ENCODE measurements at regions not wholly inside any gene's neighbourhood (a gene's known extent, or its start where the extent isn't known, plus 50 kb on each side); places are given as distances from the start of the nearest gene placed in this dataset.

DNA sequence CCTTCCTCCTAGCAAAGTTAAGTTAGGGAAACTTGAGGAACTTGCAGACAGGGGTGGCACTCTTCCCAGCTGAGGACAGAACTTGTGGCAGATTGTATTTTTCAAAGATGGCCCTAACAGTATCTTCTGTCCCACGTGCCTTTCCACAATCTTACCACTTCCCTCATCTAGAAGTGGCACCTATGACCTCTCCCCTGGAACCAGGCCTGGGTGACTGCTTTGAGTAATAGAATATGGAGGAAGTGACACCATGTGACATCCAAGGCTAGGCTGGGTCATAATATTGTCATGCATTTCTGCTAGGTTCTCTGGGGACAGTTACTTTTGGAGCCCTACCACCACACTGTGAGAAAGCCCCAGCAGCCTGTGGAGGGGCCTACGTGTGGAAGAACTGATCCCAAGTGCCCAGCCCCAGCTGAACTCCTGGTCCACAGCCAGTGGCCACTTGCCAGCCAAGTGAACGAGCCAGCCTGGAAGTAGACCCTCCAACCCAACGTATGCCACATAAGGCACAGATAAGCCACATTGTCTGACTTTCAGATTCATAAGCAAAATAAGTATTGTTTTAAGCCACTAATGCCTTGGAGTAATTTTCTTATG, 193.7 kb downstream of the PTPN20 start:
- H3K36me3 ChIP-seq (replicated peaks; ENCODE audit: insufficient read depth, low read depth): no peaks in the 10 kb centered on the region
- no peaks in the 10 kb centered on the region for H3K27me3 ChIP-seq
- H3K79me2 ChIP-seq: no peaks in the 10 kb centered on the region
- no peaks in the 10 kb centered on the region for H3K9me2 ChIP-seq (replicated peaks; ENCODE audit: insufficient read depth)
- no peaks in the 10 kb centered on the region for H3K4me1 ChIP-seq (ENCODE audit: insufficient read depth)
- TF ChIP-seq, protein P1, sequence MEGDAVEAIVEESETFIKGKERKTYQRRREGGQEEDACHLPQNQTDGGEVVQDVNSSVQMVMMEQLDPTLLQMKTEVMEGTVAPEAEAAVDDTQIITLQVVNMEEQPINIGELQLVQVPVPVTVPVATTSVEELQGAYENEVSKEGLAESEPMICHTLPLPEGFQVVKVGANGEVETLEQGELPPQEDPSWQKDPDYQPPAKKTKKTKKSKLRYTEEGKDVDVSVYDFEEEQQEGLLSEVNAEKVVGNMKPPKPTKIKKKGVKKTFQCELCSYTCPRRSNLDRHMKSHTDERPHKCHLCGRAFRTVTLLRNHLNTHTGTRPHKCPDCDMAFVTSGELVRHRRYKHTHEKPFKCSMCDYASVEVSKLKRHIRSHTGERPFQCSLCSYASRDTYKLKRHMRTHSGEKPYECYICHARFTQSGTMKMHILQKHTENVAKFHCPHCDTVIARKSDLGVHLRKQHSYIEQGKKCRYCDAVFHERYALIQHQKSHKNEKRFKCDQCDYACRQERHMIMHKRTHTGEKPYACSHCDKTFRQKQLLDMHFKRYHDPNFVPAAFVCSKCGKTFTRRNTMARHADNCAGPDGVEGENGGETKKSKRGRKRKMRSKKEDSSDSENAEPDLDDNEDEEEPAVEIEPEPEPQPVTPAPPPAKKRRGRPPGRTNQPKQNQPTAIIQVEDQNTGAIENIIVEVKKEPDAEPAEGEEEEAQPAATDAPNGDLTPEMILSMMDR (IDR thresholded peaks at IDR 0.05; ENCODE audit: poor library complexity): no peak
- H3K4me2 ChIP-seq: no peak overlapping the region
- DNase-seq (ENCODE audit: low spot score): no peak
- 86% methylated on average over 4 of the region's 4 CpGs for WGBS (ENCODE audit: low lambda C conversion rate, missing lambda C conversion rate)
- no peaks in the 10 kb centered on the region for H3K9me3 ChIP-seq (ENCODE audit: low read depth)
- no peak overlapping the region for H2AFZ ChIP-seq
- H4K20me1 ChIP-seq (ENCODE audit: insufficient read depth, poor library complexity, severe bottlenecking): no peaks in the 10 kb centered on the region
- no peak overlapping the region for H3K27ac ChIP-seq
- no peak overlapping the region for H3K4me3 ChIP-seq

DNA sequence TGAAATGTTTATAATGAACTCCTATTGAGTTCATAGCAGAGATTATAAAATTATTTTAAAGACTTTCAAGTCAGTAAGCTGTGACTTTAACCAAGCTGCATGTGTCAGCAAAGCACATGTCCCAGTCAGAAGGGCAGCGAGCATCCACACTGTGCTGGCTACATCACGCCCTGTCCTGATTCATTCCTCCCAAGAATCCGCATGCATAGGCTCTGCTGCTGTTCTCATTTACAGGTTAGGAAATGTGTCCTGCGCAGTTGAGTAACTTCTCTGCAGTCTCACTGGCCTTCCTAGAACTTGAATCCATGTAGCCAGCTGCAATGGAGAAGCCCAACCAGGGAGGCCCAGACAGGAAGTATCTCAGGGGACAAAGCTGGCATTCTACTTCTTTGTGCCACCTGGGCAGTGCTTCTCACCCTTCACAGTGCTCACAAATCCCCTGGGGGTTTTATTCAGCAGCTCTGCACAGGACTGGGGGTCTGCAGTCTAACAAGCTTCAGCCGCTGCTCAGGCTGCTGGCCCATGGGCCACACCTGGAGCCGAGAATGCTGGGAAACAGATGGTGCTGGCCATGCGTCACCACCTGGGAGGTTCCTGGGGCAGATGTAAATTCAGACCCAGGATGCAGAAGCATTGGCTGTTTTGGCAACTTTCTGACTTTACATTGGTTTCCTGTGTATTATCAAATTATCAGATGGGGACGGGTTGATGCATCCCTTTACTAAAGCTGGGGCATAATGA, 192.8 kb upstream of the GDF10 start:
- no peak for DNase-seq (ENCODE audit: low spot score)
- WGBS (ENCODE audit: low lambda C conversion rate, missing lambda C conversion rate): 96% methylated on average over 8 of the region's 8 CpGs
- Histone ChIP-seq H3K4me1 (ENCODE audit: insufficient read depth) (no peaks in the 10 kb centered on the region), H3K27me3 (no peaks in the 10 kb centered on the region), H3K36me3 (replicated peaks; ENCODE audit: insufficient read depth, low read depth) (no peaks in the 10 kb centered on the region), H3K9me3 (ENCODE audit: low read depth) (no peaks in the 10 kb centered on the region), H4K20me1 (ENCODE audit: insufficient read depth, poor library complexity, severe bottlenecking) (no peaks in the 10 kb centered on the region), H3K4me3 (no peak overlapping the region), H3K9me2 (replicated peaks; ENCODE audit: insufficient read depth) (no peaks in the 10 kb centered on the region), H3K27ac (no peak overlapping the region), H2AFZ (no peak overlapping the region), H3K79me2 (no peaks in the 10 kb centered on the region), H3K4me2 (no peak overlapping the region)
- TF ChIP-seq EZH2phosphoT487 (IDR thresholded peaks at IDR 0.05; ENCODE audit: low read depth, severe bottlenecking, unreplicated experiment): no peak
- no peak for TF ChIP-seq EZH2 (IDR thresholded peaks at IDR 0.05; ENCODE audit: borderline replicate concordance)
- TF ChIP-seq, protein P1 (IDR thresholded peaks at IDR 0.05; ENCODE audit: poor library complexity): no peak

DNA sequence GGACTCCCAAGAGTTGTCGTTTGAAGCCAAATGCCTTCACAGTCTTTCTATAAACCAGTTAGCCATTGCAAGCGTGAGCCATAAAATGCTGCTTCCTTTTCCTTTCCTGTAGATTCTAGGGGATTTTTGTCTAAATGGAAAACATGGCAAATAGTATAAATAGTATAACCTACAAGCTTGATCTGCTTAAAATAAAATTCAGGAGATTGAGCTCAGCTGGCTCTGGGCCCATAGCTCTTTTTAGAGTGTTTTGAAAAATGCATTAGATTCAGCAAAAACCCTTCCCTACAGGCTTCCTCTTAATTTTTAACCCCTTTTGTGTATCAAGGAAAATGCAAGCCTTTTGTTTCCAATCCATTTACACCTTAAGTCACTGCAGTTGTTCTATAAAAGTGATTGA, 190.1 kb upstream of the GDF10 start:
- DNase-seq (ENCODE audit: low spot score): no peak
- no peak overlapping the region for H3K4me2 ChIP-seq
- TF ChIP-seq EZH2 (IDR thresholded peaks at IDR 0.05; ENCODE audit: borderline replicate concordance): no peak
- TF ChIP-seq, protein P1 (IDR thresholded peaks at IDR 0.05; ENCODE audit: poor library complexity): no peak
- no peak for TF ChIP-seq EZH2phosphoT487 (IDR thresholded peaks at IDR 0.05; ENCODE audit: low read depth, severe bottlenecking, unreplicated experiment)
- no peaks in the 10 kb centered on the region for H4K20me1 ChIP-seq (ENCODE audit: insufficient read depth, poor library complexity, severe bottlenecking)
- H3K4me3 ChIP-seq: no peak overlapping the region
- H2AFZ ChIP-seq: no peak overlapping the region
- 63% methylated on average over 2 of the region's 2 CpGs for WGBS (ENCODE audit: low lambda C conversion rate, missing lambda C conversion rate)
- no peaks in the 10 kb centered on the region for H3K36me3 ChIP-seq (replicated peaks; ENCODE audit: insufficient read depth, low read depth)
- peak overlapping the region; percentile 20 for H3K27ac ChIP-seq
- H3K4me1 ChIP-seq (ENCODE audit: insufficient read depth): no peaks in the 10 kb centered on the region
- H3K79me2 ChIP-seq: no peaks in the 10 kb centered on the region
- no peaks in the 10 kb centered on the region for H3K9me3 ChIP-seq (ENCODE audit: low read depth)
- no peaks in the 10 kb centered on the region for H3K9me2 ChIP-seq (replicated peaks; ENCODE audit: insufficient read depth)
- H3K27me3 ChIP-seq: no peaks in the 10 kb centered on the region

Data from hepatocyte (in vitro differentiated cells).